AG08396 (cell line): ENCODE measurements at regions not wholly inside any gene's neighbourhood (a gene's known extent, or its start where the extent isn't known, plus 50 kb on each side); places are given as distances from the start of the nearest gene placed in this dataset.

ENCODE experiments used
- DNase-seq: peaks from one replicate; pipeline ENCODE4 v3.0.0; 2012; ENCODE audit warnings: low spot score, mixed read lengths

GRCh38 chr5:112626715-112627114 lies 111.0 kb upstream of the APC start:
- no peak for DNase-seq

DNA sequence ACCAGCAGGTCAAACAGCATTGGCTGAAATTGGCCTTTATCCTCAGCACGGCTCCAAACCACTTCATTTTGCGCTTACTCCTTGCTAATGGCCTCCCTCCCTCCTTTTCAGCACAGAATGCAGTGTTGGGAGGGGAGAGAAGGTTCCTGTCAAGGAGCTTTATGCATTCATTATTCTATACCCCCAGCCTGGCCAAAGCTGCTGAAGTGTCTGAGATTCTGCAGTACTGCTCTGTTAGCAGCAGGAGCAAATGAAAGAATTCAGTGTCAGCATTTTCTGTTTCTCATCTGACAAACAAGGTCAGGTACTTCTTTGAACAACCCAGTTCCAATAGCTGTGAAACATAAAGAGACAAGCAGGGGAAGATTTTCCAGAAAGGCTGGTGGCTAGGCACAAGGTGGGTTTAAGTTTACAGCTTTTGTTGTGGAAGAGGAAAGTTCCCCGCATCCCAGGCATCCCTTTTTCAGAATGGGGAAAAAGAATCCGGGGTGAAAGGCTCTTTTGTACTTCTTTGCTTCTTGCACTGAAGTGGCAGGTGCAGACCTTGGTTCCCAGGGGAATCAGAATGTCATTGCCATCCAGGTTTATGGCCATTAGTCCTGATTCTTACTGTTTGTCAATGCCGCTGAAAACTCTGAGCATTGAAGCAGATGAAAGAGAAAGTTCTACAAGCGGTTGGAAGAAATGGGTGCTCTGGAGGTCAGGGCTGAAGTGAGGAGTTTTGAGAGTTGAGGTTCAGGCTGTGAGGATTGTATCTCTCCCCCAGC lies 109.3 kb upstream of the APC start:
- no peak for DNase-seq

DNA sequence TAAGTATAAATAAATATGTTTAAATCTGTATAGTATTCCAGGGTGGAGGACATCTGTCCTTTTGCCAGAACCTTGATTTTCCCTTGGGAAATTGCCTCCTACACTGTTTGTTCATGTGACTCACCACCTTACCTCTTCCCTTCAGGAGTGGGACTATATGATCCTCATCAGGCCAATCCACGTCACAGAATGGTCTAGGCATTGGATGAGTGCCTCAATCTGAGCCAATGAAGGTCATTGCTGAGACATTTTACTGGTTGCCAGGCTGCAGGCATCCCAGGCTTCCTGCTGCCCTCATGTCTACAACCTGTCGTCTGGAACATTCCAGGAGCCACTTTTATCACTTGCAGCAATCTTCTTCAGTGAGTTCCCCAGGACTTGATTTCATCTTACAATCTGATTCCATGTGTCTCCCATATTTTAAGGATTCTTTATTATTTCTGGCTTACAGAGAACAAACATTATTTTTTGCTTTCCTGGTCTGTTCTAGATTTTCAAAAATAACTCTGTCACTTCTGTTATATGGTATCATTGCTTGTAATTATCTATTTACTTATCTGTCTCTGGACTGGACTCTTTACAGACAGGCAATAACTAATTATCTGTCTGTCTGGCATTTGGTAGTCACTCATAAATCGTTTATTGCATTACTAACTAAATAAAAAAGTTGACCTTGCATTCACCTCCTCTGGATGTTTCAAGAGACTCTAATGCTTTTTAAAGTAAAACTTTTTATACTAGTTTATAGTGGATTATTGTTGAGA lies 107.3 kb upstream of the APC start:
- no peak for DNase-seq

- DNase-seq = no peak
These were observed 103.5 kb upstream of the APC start for GRCh38 chr5:112634166-112634565.

- DNase-seq = no peak
These were observed 102.9 kb upstream of the APC start for GRCh38 chr5:112634796-112635195.

DNA sequence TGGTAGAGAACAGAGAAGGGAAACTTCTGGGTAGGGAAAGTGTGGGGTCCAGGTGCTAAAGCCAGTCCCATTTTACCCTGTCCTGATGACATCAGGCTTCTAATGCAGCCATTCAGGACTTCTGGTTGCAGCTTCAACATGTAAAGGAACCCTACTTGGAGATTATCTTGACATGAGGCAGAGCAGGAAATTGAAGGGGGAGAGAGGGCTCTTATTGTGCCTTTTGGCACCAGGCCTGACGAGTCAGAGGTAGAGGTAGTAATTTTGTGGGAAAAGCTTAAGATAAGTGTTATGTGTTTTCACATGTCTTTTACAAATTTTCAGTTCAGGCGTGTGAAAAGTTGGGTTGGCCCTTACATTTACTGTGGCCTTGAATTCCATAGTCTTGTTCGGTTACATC lies 102.4 kb upstream of the APC start:
- DNase-seq = no peak

GRCh38 chr5:112635771-112636731 lies 101.6 kb upstream of the APC start:
- no peak for DNase-seq

DNA sequence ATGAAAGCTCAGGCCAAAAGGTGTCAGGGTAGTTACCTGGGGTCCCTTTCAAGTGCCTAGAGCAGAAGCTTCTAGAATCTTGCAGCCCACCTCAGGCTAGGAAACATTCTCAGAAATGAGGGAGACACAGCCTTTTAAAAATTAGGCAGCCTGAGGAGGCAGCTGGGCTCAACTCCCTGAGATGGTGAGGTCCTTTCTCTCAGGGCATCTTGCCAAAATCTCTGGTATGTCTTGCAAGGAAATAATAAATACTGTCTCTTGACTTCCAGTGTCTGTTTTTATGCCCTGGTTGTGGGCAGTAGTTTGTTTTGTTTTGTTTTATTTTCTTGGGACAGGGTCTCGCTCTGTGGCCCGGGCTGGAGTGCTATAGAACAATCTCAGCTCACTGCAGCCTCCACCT lies 100.9 kb upstream of the APC start:
- no peak for DNase-seq

DNA sequence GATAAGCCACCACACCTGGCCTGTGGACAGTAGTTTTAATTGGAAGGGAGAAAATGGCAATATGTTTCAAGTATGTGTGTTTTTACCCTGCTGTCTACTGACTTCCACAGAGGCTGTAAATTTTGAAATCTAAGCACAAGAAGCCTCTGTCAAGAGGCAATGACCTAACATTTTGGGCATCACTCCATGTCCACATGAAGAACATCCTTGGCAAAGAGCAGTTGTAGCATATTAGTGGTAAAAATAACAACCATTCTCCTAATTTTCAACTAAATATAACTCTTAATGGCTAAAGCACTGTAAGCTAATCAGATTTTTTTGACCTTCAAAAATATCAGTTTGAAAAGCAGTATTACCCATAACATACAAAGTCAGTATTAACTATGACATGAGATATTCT lies 100.3 kb upstream of the APC start:
- DNase-seq = no peak

GRCh38 chr5:112640546-112640945 lies 97.1 kb upstream of the APC start:
- no peak for DNase-seq

DNA sequence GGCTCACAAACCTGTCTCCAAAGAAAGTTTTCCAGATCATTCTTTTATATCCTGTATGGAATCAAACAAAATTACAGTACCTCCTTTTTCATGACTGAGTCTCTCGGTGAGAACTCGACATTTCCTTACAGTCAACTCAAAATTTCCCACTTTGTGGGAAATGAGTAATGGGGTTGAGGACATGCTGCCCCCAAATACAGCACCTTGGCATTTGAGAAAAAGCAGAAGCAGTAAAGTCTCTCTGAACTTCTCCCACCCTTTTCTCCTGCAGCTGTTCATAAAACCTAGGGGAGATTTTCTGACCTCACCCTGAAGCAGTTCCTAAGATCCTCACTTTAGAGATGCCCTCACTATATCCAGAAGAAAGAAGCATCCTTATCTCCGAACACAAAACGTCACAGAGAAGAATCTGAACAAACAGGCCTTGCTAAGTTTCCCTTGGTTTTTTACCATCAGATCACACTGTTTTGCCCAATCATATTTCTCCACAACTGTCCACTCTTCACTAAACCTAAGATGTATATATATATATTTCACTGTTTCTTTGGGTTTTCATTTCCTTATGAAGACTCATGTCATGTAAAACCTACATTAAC lies 96.1 kb upstream of the APC start:
- DNase-seq = no peak

GRCh38 chr5:112642885-112643284 lies 94.8 kb upstream of the APC start:
- no peak for DNase-seq

DNA sequence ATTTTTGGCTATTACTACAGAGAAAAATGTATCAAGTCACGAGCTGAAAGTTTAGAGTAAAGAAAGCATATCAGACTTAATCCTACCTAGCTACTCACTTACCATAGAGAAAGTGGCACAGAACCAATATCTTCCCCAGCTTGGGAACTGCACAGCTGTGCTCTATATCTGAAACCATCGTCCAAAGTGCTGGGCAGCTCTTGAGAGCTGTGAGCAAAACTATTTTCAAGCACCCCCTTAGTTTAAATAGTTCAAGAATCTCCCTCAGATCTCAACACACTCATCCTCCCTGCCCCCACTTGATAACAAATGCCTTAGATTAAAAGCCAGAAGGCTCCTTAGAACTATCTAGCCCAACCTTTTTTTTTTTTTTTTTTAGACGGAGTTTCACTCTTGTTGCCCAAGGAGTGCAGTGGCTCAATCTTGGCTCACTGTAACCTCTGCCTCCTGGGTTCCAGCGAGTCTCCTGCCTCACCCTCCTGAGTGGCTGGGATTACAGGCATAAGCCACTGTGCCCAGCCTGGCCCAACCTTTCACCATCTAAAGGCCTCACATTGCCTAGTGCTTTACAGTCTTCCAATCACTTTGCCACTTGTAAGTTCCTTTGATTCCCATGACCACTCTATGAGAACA lies 94.2 kb upstream of the APC start:
- DNase-seq = no peak

DNA sequence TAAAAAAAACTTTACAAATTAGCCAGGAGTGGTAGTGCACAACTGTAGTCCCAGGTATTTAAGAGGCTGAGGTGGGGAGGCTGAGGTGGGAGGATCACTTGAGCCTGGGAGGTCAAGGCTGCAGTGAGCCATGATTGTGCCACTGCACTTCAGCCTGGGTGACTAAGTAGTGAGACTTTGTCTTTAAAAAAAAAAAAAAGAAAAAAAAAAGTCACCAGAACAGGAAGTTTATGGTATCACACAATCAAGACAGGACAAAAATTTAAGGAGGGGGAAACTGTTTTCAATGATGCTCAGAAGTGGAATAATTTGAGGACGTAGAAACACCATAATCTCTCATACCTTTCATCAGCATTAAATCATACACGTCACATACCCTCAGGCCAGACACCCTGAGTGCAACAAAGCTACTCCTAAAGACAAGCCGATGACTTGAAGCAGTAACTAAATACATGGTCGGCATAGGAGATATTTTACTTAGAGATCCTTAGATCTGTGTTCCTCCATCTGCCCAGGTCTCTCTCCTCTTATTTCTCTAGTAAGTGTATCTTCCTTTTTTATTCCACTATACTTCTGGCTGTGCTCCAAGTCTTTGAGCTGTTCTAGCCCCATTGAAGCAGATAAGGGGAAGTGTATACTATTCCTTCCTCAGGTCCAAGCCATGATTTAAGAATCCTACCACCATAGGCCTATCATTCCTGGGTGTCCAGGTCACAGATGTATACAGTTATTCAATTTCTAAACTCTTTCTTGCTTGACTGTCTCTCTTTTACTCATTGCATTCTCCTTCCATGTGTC lies 91.3 kb upstream of the APC start:
- no peak for DNase-seq

GRCh38 chr5:112647428-112647827 lies 90.3 kb upstream of the APC start:
- no peak for DNase-seq

GRCh38 chr5:112648264-112648663 lies 89.4 kb upstream of the APC start:
- no peak for DNase-seq

DNA sequence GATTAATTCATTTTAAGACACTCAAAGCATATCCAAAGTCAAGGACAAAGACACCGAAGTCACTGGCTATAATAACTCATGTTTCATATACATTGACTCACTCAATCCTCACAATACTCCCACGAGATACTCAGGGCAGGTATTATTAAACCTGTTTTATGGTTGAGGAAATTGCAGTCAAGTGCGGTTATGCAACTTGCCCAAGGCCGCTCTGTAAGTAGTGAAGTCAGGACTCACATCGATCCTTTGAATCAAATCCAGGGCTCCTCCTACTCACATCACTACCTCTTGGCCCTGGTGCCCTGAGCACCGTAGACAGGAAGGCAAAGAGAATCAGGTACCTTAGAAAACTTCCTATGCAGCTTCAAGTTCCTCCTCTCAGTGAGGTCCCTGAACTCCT lies 87.8 kb upstream of the APC start:
- DNase-seq = no peak

DNA sequence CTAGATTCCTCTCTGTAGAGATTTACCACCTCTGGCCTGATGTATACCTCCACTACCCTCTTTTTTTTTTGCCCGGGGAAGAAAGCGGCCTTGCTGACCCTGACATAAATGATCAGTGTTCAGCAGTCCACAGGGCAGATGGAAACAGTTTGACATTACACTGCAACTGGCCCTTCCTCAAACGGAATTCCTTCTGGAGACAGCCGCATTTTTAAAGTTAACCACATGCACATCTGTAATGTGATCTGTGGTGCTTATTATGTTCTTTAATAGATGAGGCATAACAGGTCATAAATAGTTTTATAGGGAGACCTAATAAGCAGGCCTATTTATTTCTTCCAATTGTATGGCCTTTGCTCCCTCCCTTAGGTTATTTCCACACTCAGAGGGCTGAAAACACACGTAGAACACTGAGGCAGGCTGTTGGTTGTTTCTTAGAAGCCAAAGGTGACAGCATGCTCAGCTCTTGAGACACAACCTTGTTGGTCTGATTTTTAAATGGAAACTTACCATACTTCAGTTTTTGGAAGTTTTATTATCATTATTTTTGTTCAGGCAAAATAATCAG lies 84.0 kb upstream of the APC start:
- DNase-seq = no peak

DNA sequence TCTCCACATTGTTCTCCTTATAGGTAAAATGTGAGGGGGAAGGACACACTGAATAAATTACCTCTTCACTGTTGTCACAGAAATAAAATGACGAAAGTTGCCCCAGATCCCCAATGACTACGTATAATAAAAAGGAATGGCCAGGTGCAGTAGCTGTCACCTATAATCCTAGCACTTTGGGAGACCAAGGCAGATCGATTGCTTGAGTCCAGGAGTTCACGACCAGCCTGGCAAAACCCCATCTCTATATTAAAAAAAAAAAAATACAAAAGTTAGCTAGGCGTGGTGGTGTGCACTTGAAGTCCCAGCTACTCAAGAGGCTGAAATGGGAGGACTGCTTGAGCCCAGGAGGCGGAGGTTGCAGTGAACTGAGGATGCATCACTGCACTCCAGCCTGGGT lies 82.2 kb upstream of the APC start:
- no peak for DNase-seq

- no peak for DNase-seq
These were observed 81.2 kb upstream of the APC start for GRCh38 chr5:112656451-112656850.
